ENCODE measurements at regions not wholly inside any gene's neighbourhood (a gene's known extent, or its start where the extent isn't known, plus 50 kb on each side); places are given as distances from the start of the nearest gene placed in this dataset.
"Not testable (repeated sequence)": the region's sequence is repeated elsewhere in the genome, so short reads cannot be mapped to it uniquely, and the experiment has no call there.

DNA sequence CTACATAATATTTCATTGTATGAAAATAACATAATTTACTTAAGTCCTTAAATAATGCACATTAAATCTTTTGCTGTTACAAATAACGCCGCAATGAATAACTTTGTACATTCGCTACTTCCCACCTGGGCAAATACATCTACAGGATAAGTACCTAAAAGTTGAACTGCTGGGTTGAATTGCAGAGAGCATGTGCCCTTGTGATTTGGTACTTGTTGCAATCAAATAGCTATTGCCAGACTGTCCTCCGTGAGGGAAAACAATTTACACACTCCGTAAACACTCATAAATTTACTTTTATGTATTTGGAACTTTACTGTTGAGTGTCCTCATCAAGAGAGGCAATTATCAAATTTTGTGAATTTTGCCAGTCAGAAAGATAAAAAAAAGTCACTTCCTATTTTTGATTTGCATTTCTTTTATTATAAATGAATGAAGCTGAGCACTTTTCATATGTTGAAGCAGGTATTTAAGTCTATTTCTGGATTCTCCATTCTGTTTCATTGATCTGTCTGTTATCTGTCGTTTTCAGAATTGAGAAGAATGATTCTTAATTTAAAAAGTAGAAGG, 140.8 kb upstream of the SERTAD2 start:
- DNase-seq (ENCODE audit: low read depth in 2 of 2): no peak

DNA sequence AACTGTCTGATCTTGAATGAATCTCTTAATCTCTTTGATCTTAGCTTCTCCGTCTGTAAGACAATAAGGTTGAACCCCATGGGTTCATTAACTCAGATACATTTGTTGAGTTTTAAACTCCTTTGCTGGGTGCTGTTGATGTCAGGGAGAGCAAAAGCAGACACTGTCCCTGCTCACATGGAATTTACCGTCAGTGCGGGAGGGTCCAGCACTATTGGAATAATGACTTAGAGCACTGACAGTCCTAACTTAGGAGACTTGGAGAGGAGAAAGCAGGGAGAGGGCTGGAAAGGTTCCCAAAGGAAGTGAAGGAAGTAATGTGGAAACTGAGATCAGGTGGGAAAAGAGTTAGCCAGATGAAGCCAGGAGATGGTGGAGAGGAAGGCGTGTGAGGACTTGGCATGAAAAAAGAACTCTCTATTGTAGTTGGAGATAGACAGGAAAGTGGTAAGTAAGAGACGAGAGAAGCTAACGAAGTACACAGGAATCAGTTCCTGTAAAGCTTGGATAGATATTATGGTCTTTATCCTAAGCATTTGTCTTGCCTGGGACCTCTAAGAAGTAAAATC, 141.4 kb upstream of the SERTAD2 start:
- peak in 1 of 2 donors; percentile 75 for DNase-seq (ENCODE audit: low read depth in 2 of 2)

DNA sequence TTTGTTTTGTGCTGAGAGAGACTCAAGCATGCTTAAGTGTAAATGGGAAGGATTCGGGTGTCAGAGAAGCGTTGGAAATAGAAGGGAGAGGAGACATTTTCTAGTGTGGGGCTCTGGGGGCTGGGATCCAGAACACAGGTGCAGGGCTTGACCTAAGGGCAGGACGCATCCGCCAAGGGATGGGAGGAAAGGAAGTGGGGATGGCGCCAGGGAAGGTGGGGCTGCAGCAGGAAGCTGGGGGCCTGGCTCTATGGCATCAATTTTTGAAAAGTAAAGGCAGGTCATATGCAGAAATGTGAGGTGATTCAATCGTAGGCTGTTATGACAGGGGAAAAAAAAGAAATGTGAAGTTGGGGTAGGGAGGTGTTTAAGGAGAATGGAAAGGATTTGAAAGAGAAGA, 143.2 kb upstream of the SERTAD2 start:
- DNase-seq (ENCODE audit: low read depth in 2 of 2): peak; percentile 59 to 78

DNA sequence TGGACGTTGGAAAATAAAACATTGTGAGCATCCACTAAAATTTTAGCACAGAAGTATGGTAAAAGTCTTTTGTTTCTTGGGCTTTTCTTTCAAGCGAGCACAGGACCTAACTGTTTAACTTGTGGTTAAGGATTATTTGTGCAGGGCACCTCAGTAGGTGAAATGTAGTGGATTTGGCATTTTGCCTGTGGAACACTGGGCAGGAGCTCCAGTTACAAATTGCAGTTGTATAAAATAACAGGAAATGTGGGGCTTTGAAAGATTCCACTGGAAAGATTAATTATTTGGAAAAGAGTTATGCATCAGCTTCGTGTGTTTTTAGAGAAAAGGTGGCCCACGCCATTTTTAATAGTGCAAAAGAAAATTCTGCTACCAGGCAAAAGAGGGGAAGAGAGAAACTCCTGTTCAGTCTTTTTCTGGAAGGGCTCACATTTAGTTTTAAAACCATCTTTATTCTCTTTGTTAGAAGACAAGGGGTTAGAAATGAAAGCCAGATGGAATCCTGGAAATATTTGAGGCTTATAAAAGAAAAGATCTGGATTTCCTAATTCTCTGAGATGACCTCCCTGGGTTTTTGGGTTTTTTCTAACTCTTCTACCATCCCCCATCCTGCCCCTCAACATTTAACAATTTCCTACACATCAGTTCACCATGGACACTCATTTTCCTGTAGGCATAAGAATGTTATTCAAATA, 144.3 kb upstream of the SERTAD2 start:
- DNase-seq (ENCODE audit: low read depth in 2 of 2): peak; percentile 86 to 90

DNA sequence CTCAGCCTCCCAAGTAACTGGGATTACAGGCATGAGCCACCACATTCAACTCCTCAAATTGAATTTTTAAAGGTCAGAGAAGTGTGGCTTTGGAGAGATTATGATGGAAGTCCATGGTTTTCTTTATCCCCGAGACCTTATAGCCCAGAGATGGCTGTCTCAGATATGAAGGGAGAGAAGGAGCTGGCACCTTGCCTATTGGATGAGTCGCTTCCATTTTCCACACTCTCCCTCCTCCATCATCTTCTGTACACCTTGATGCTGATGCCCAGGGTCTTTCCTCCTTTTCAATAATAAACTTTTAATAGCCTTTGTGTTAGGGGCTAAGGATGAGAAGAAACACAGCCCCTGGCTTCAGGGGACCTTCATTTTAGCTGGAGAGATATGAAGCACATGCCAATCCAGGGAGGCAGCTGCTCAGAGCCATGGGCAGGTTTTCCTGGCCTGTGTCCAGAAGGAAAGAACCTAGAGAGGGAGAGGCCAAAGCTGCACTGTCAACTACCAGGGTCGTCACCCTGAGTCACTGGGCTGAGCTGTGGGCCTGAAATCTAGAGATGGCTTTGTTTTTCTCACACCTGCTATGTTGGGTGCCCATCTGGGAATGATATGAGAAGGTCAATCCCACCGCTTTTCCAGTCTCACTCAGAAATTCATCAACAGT, 146.0 kb upstream of the SERTAD2 start:
- peak in 1 of 2 donors; percentile 32 for DNase-seq (ENCODE audit: low read depth in 2 of 2)

DNA sequence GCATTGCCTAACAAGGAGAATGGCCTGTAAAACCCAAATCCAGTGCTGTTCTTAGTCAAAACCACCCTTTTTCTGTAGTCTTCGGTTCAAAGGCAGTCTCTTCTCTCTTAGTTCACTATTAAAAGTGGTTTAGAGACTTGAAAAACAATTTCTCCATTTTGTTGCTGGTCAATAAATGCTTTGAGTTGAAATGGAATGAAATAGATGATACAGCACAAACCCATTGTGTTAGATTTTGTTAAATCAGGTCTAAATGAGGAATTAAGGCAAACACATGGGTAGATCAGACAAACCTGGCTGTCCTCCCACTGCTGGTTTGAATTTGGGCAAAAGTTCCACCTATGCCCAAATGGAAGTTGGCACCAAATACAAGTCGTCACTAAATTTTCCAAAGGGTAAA, 150.1 kb upstream of the SERTAD2 start:
- no peak for DNase-seq (ENCODE audit: low read depth in 2 of 2)

DNA sequence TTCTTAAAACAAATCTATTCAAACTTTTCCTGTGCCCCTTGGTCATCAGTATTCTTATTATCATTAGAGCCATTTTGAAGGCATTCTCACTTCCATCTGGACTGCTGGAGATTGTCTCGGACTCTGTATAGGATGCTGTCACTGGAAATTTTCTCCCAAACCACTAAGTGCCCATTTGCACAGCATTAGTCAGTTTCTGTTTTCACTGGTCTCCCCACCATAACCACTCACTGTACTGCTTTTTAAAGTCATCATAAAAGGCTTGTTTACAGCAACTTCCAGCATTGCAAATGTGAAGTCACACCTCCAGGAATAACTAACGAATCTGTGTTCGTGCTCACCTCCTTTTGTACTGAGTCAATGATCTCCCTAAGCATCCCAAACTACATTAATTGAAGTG, 150.9 kb upstream of the SERTAD2 start:
- DNase-seq (ENCODE audit: low read depth in 2 of 2): no peak

DNA sequence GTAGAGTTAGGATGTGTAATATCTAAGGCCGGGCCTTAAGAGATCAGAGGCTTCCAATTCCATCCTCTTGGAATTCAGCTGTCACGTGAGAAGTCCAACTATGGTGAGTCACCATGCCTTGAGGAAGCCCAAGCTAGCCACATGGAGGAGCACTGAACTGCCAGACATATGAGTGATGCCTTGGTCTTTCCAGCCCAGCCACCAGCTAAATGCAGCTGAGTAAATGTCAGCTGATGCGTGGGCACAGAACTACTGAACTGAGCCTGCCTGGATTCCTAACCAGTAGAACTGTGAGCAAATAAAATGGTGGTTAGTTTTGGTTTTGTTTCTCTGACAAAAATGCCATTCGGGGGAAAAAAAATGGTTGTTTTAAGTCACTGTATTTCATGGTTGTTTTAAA, 153.7 kb upstream of the SERTAD2 start:
- peak in 1 of 2 donors; percentile 85 for DNase-seq (ENCODE audit: low read depth in 2 of 2)

DNA sequence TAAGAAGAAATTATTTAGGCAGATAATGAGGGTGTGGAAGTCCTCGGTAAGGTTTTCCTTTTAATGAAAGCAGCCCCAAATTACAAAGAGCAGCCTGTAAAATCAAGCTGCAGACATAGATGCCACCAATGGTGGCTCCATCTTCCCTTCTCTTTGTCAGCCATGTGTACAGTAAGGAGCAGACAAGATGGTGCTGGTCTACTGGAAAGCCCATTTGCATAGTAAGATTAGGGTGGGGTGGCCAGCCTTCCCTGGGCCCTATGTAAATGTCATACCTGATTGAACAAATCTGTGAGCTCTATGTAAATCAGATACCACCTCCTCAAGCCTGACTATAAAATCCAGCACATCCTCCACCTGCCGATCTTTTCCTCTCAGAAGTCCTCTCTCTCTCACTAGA, 154.4 kb upstream of the SERTAD2 start:
- DNase-seq (ENCODE audit: low read depth in 2 of 2): no peak

DNA sequence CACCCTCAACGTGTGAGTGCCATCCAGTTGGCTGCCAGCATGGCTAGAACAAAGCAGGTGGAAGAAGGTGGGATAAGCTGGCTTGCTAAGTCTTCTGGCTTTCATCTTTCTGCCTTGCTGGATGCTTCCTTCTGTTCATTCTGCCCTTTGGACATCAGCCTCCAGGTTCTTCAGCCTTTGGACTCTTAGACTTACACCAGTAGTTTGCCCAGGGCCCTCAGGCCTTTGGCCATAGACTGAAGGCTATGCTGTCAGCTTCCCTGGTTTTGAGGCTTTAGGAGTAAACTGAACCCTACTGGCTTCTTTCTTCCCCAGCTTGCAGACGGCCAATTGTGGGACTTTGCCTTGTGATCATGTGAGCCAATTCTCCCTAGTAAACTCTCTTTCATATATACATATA, 155.0 kb upstream of the SERTAD2 start:
- DNase-seq (ENCODE audit: low read depth in 2 of 2): no peak

DNA sequence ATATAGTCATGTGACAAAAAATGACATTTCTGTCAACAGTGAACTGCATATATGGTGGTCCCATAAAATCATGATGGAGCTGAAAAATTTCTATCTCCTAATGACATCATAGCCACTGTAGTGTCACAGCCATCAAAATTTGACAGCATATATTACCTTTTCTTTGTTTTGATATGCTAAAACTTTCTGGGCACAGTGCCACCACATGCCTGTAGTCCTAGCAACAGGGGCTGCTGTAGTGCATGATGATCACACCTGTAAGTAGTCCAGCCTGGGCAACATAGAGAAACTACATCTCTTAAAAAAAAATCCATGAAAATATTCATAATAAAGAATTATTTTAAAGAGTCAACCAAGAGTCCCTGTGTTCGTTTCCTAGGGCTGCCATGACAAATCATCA, 155.5 kb upstream of the SERTAD2 start:
- DNase-seq (ENCODE audit: low read depth in 2 of 2): no peak

DNA sequence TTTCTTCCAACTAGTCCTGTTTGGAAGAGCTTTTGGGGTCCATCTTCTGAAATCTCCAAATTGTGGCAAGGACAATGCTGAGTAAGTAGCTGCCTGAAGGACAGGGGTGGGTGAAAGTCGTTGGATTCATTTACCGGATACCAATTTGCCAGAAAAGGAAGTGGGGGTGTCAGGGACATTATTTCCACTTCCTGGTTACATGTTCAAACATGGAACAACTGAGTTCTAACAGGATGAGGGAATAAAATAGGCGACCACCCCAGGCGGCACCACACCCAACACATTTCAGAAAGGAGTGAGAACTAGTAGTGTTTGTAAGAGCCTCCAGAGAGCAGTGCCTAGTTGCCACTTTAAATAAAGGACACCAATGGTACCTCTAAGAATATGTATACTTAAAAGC, 158.6 kb upstream of the SERTAD2 start:
- peak; percentile 80 to 94 for DNase-seq (ENCODE audit: low read depth in 2 of 2)

DNA sequence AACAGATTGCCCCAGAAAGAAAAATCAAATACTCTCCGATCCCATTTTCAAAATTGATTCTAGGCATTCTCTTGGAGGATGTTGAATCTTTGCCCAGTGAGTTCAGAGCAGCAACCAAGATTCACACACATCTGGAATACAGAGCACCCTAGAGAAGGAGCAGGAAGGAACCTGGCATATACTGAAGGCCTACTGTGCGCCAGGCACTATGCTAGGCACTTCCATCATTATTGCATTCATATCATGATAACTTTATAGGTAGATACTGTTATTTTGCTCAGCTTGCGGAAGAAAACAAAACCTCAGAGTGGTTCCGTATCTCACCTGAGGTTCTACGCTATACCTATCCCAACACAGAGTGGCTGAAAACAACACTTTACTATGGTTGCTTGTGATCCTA, 160.3 kb upstream of the SERTAD2 start:
- DNase-seq (ENCODE audit: low read depth in 2 of 2): no peak

DNA sequence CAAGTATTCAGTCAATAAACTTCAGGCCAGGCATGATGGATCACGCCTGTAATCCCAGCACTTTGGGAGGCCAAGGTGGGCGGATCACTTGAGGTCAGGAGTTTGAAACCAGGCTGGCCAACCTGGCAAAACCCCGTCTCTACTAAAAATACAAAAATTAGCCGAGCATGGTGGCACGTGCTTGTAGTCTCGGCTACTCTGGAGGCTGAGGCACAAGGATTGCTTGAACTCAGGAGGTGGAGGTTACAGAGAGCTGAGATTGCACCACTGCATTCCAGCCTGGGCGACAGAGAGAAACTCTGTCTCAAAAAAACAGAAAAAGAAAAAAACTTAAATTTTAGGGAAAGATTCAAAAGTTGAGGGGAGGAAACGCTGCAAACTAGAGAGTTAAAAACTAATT, 162.8 kb upstream of the SERTAD2 start:
- not testable (repeated sequence) for DNase-seq (ENCODE audit: low read depth in 2 of 2)

DNA sequence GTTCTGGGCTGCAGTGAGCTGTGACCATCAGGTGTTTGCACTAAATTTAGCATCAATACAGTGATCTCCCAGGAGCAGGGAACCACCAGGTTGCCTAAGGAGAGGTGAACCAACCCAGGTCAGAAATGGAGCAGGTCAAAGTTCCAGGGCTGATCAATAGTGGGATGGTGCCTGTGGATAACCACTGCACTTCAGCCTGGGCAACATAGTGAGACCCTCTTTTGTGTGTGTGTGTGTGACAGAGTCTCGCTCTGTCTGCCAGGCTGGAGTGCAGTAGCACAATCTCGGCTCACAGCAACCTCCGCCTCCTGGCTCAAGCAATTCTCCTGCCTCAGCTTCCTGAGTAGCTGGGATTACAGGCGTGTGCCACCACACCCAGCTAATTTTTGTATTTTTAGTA, 163.7 kb upstream of the SERTAD2 start:
- no peak for DNase-seq (ENCODE audit: low read depth in 2 of 2)

DNA sequence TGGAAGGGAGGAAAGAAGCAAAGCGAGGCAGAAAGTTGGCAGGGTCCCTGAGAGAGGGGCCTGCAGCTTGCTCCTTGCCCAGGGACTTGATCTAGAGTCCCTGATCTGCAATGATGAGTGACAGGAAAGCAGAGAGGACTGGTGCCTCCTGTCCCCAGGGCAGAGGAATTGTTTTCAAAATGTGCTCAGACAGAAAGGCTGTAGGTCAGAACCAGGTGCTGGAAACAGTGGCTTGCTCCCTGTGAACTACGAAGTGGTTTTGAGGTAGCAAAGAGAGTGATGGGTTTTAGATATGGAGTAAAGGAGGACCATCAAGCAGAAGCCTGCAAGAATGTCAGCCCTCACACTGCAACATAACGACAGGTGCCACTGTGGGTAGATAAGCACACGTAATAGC, 164.9 kb upstream of the SERTAD2 start:
- DNase-seq (ENCODE audit: low read depth in 2 of 2): no peak

DNA sequence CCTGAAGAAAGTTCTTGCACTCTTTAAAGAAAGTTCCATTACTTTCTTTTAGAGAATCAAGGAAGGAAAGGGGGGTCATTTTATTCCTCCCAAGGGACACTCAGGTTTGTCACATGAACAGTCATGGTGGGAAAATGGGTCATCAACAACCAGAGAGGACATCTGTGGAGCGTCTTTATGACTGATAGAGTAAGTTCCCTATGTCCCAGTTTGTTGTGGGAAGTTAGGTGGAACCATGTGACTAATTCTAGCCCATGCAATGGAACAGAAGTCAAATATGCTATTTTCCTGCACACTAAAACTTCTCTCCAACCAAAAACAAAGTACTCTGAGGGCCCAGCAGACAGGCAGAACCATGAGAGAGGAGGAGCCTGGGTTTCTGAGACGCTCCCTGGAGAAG, 165.6 kb upstream of the SERTAD2 start:
- no peak for DNase-seq (ENCODE audit: low read depth in 2 of 2)

DNA sequence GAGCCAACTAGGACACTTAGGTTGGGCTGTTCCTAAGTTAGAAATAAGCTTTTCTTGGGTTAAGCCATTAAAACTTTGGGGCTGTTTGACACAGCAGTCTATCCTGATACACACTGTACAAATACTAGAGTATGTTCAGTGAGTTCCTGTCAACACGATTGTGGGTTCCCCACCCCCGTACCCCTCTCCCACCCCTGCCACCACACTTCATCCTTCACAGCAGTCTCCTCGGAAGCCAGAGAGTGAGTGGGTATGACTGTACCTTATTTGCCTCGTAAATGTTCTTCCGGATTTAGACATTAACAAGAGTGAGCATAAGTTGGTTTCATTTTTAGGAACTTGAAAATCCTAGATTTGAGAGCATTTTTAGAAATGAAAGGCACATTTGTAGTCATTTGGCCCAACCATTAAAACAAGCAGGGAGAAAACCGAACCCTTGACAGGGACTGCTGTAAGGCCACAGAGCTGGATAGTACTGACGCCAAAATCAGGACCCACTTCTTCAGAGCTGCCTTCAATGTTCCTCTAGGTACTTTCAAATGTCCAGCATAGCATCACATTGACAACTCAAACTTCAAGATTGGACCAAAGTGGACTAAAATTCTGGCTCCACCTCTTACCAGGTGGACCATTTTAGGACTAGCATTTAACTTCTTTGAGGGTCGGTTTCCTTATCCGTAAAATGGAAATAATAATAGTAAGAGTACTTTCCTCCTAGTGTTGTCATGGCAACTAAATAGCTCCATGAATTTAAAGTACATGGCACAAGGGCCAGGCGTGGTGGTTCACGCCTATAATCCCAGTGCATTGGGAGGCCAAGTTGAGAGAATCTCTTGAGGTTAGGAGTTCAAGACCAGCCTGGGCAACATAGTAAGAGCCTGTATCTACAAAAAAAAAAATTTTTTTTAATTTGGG, 166.3 kb upstream of the SERTAD2 start:
- DNase-seq (ENCODE audit: low read depth in 2 of 2): no peak

DNA sequence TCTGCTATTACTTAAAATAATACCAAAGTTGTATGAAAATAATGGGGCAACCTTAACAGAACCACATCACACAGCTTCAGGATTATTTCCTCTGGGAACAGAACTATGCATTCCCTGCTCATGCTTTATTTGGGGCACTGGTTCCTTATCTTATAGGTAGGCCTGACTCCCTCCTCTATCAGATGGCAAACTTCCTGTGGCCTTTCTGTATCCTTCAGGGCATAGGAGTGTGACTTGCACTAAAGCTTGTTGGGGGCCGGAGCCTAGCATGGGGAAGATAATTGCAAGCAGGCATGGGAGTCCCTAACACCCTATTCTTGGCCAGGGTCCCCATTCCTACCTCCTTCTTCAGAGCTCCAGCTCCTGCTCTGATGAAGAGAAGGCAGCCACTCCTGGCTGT, 167.2 kb upstream of the SERTAD2 start:
- no peak for DNase-seq (ENCODE audit: low read depth in 2 of 2)

DNA sequence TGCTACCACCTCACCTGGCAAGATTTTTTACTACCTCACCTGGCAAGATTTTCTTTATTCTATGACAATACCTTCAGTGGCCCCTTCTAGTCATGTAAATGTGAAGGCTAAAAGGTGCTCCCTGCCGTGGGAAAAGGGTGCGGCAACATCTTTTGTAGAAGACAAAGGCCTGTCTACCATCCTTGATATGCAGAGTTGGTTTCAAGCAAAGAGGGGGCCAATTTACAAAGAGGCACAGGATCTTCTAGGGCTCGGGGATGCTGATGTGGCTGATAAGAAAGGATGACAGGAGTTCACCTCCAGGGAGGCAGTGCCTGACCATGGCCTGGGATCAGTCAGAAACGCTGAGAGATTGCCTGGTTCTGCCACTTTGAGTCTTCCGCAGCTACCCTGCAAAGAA, 165.4 kb upstream of the SLC1A4 start:
- no peak for DNase-seq (ENCODE audit: low read depth in 2 of 2)

DNA sequence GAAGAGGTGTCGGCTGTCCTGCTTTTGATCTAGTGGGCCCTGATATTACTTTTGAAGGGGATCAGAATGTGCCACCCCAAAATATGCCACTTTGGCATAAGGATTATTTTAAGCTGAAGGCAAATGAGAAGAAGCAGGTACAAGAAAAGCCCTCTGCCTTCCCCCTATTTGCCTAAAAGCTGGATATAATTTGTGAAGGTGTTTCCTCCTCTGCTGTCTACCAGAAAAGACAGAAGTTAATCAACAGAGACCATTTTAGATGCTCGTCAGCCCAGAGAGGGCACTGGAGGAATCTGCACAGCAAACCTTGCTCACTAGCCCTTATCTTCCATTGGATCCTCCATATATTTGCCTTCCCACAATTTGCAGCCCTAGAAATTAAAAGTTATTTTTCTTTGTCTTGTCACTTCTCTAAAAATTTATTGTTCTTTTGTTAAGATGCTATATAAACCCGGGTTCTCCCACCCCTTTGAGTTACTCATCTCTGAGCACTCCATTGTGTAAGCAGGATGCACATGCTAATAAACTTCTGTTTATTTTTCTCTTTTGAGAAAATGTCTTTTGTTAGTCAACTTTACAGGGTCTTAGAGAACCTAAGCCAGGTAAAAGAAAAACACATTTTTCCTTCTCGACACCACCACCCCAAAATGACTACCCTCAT, 163.2 kb upstream of the SLC1A4 start:
- DNase-seq (ENCODE audit: low read depth in 2 of 2): peak in 1 of 2 donors; percentile 63

All from dermis microvascular lymphatic vessel endothelial cell (primary cell).